SJSA1 (cell line): ENCODE measurements at regions not wholly inside any gene's neighbourhood (a gene's known extent, or its start where the extent isn't known, plus 50 kb on each side); places are given as distances from the start of the nearest gene placed in this dataset.
A peak's percentile ranks its signal among the peaks of the same experiment; 100 is the strongest.

Experiments used
- DNase-seq, 2 experiments: peaks; one replicate each; pipeline ENCODE4 v3.0.0-alpha.2; 2015 to 2020; ENCODE audit warnings: low spot score in 2 of 2, low read depth in 1 of 2
- H3K27ac ChIP-seq: fragments of 250-450 bp; sonication (Bioruptor Pico); 2 replicates; pipeline ENCODE4 v1.5.1; 2020; ENCODE audit warnings: mild to moderate bottlenecking, moderate library complexity
- H3K27me3 ChIP-seq: fragments of 250-450 bp; sonication (Bioruptor Pico); replicated peaks from 2 replicates; pipeline ENCODE4 v1.5.1; 2020; ENCODE audit warnings: mild to moderate bottlenecking, moderate library complexity
- H3K36me3 ChIP-seq: fragments of 250-450 bp; sonication (Bioruptor Pico); 2 replicates; pipeline ENCODE4 v1.5.1; 2020; ENCODE audit warnings: mild to moderate bottlenecking
- H3K4me1 ChIP-seq: fragments of 250-450 bp; sonication (Bioruptor Pico); replicated peaks from 2 replicates; pipeline ENCODE4 v1.6.1; 2021; ENCODE audit warnings: mild to moderate bottlenecking
- H3K4me3 ChIP-seq: fragments of 250-450 bp; sonication (Bioruptor Pico); 2 replicates; pipeline ENCODE4 v1.5.1; 2020; ENCODE audit warnings: mild to moderate bottlenecking
- H3K9me3 ChIP-seq: fragments of 250-450 bp; sonication (Bioruptor Pico); replicated peaks from 2 replicates; pipeline ENCODE4 v1.5.1; 2020; ENCODE audit warnings: mild to moderate bottlenecking

- Histone ChIP-seq H3K36me3 (no peaks in the 10 kb centered on the region), H3K4me1 (peaks cover 26% of the 10 kb centered on the region), H3K27me3 (no peaks in the 10 kb centered on the region), H3K27ac (peak overlapping the region; percentile 25; the same call in 1 of the 2 replicates), H3K4me3 (no peak overlapping the region), H3K9me3 (no peaks in the 10 kb centered on the region)
- DNase-seq = no peak
Observed at GRCh38 chr4:125739760-125740159, 425.0 kb downstream of the FAT4 start.

DNA sequence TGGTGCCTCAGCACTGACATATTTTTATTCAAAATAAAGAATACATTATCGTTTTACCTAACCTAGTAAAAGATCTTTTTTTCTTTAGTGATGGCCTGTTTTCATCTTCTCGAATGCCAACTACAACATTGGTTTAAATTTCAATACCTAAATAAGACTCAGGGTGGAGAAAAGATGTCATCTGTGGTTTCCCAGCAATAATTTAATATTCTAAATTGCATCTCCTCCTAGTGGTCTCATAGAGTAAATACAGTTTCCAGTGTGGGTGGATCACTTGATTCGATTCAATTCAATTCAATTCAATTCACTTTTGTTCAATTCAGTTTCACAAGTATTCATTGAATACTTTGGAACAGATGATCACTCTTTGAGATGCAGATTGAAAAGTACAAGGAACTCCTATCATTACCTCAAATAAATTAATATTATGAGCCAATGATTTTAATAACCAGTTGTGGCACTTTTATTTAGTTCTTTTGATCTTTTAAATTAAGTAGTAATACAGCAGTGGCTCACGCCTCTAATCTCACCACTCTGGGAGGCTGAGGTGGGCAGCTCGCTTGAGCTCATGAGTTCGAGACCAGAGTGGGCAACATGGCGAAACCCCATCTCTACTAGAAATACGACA, 427.2 kb downstream of the FAT4 start:
- 0 out of 2 replicates have a peak, but pooled peaks cover 2% of the 10 kb centered on the region for H3K9me3 ChIP-seq
- no peak overlapping the region for H3K4me3 ChIP-seq
- DNase-seq = no peak
- H3K27ac ChIP-seq = no peak overlapping the region
- H3K27me3 ChIP-seq = no peaks in the 10 kb centered on the region
- H3K36me3 ChIP-seq = no peaks in the 10 kb centered on the region
- peaks cover 9% of the 10 kb centered on the region for H3K4me1 ChIP-seq

DNA sequence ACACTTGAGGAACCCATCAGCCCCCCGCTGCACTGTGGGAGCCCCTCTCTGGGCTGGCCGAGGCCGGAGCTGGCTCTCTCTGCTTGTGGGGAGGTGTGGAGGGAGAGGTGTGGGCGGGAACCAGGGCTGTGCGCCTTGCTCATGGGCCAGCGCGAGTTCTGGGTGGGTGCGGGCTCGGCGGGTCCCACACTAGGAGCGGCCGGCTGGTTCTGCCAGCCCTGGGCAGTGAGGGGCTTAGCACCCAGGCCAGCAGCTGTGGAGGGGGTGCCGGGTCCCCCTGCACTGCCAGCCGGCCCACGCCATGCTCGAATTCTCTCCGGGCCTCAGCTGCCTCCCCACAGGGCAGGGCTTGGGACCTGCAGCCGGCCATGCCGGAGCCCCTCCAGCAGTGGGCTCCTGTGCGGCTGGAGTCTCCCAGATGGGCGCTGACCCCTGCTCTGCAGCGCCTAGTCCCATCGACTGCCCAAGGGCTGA, 430.2 kb downstream of the FAT4 start:
- Histone ChIP-seq H3K4me1 (peaks cover 3% of the 10 kb centered on the region), H3K4me3 (no peak overlapping the region), H3K27me3 (no peaks in the 10 kb centered on the region), H3K9me3 (0 out of 2 replicates have a peak, but pooled peaks cover 2% of the 10 kb centered on the region), H3K27ac (no peak overlapping the region), H3K36me3 (no peaks in the 10 kb centered on the region)
- DNase-seq = no peak

GRCh38 chr4:125749354-125749753, 434.6 kb downstream of the FAT4 start:
- DNase-seq = no peak
- no peaks in the 10 kb centered on the region for H3K4me1 ChIP-seq
- H3K27me3 ChIP-seq = no peaks in the 10 kb centered on the region
- no peaks in the 10 kb centered on the region for H3K36me3 ChIP-seq
- H3K4me3 ChIP-seq = no peak overlapping the region
- no peak overlapping the region for H3K27ac ChIP-seq
- H3K9me3 ChIP-seq = 0 out of 2 replicates have a peak, but pooled peaks cover 2% of the 10 kb centered on the region

DNA sequence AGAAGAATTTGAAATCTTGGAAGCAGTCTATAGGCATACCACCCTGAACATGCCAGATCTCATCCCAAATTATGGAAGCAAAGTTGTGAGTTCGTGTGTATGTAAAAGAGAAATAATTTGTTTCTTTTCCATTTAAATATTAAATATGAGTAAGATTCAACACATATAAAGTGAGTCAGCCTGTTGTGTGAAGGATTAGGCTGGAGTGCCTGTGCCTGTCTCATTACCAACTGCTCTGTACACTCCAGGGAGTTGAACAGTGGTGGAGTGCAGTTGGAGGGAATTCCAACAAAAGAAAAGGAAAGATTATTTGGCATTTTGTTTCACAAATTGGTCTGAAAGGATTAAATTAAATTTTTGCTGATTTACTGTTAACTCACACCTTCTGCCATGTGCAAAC, 435.6 kb downstream of the FAT4 start:
- Histone ChIP-seq H3K36me3 (no peaks in the 10 kb centered on the region), H3K27me3 (no peaks in the 10 kb centered on the region), H3K4me3 (no peak overlapping the region), H3K4me1 (no peaks in the 10 kb centered on the region), H3K27ac (no peak overlapping the region), H3K9me3 (0 out of 2 replicates have a peak, but pooled peaks cover 2% of the 10 kb centered on the region)
- no peak for DNase-seq

- peak; percentile 44 to 53 for DNase-seq
Observed at GRCh38 chr4:125750828-125751466, 436.2 kb downstream of the FAT4 start.

DNA sequence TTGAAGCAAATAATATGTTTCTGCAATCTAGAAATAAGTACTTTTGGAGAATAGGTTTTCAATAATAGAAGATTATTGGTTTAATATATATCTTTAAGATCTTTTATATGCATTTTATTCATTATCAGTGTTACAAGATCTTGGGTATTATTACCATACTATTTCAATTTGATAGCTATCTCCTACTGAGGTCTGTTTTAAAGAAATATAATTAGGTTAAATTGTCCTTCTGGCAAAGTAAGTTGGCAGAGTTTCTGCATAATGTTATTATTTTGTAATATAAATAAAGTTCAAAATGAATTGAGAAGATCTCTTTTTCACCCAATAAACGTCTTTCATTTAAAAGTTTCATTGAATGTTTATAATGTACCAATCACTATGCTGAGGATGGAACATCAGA, 443.7 kb downstream of the FAT4 start:
- no peaks in the 10 kb centered on the region for H3K27me3 ChIP-seq
- H3K4me3 ChIP-seq = no peak overlapping the region
- no peak overlapping the region for H3K27ac ChIP-seq
- no peak for DNase-seq
- no peaks in the 10 kb centered on the region for H3K36me3 ChIP-seq
- no peaks in the 10 kb centered on the region for H3K4me1 ChIP-seq
- no peaks in the 10 kb centered on the region for H3K9me3 ChIP-seq

More at GRCh38 chr4:125750828-125751466, 436.2 kb downstream of the FAT4 start:
- no peaks in the 10 kb centered on the region for H3K36me3 ChIP-seq
- no peaks in the 10 kb centered on the region for H3K27me3 ChIP-seq
- no peak overlapping the region for H3K4me3 ChIP-seq
- H3K27ac ChIP-seq = no peak overlapping the region
- no peaks in the 10 kb centered on the region for H3K9me3 ChIP-seq
- no peaks in the 10 kb centered on the region for H3K4me1 ChIP-seq

DNA sequence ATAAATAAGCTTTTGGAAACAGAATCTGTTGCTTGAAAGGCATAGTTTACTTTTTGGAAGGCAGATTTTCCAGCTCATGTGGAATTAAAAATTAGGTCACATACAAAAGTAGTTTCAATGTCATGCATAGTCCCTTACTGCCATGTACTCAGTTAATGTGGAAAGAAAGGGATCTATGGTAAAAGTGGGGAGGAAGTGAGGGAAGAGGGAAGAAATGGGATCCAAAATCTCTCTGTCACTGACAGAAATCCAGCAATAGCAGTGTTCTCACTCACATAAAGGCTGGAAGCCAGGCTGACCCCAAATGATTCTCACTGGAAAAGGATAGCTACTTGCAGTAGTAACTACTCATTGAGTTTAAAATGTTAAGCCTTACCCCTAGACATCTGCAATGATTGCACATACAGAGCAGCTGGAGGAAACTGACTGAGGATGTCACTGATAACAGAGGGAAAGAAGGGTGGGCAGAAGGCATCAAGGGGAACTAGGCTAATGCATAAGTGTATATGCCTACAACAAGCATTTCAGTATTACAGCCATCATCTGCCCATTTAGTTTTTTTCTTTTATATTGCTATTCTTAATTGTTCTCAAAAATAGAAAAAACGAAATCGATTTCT, 445.6 kb downstream of the FAT4 start:
- no peak for DNase-seq
- H3K27ac ChIP-seq = no peak overlapping the region
- no peaks in the 10 kb centered on the region for H3K9me3 ChIP-seq
- no peaks in the 10 kb centered on the region for H3K36me3 ChIP-seq
- H3K4me1 ChIP-seq = no peaks in the 10 kb centered on the region
- no peak overlapping the region for H3K4me3 ChIP-seq
- no peaks in the 10 kb centered on the region for H3K27me3 ChIP-seq

DNA sequence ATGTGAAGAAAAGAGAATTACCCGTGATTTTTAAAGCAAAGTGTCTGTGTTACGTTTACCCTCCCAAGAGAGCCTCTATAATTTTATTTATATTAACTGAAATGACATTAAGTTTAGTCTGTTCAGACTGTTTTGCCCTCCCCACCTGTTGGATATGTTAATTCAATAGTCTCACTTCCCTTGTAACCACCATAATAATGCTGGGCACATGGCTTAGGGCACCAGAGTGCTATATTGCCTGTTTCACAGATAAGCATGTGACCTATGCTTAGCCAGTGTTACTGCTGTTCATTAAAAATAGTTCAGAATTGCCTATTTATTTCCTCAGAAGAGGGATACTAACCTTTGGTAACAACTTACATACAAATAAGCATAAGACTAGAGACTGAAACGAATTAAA, 446.2 kb downstream of the FAT4 start:
- H3K9me3 ChIP-seq = no peaks in the 10 kb centered on the region
- H3K4me3 ChIP-seq = no peak overlapping the region
- no peaks in the 10 kb centered on the region for H3K4me1 ChIP-seq
- DNase-seq = no peak
- H3K27me3 ChIP-seq = no peaks in the 10 kb centered on the region
- H3K27ac ChIP-seq = no peak overlapping the region
- H3K36me3 ChIP-seq = no peaks in the 10 kb centered on the region

- Histone ChIP-seq H3K4me1 (no peaks in the 10 kb centered on the region), H3K9me3 (no peaks in the 10 kb centered on the region), H3K4me3 (no peak overlapping the region), H3K36me3 (no peaks in the 10 kb centered on the region), H3K27me3 (no peaks in the 10 kb centered on the region), H3K27ac (no peak overlapping the region)
- DNase-seq = no peak
Observed at GRCh38 chr4:125762537-125762936, 447.8 kb downstream of the FAT4 start.

DNA sequence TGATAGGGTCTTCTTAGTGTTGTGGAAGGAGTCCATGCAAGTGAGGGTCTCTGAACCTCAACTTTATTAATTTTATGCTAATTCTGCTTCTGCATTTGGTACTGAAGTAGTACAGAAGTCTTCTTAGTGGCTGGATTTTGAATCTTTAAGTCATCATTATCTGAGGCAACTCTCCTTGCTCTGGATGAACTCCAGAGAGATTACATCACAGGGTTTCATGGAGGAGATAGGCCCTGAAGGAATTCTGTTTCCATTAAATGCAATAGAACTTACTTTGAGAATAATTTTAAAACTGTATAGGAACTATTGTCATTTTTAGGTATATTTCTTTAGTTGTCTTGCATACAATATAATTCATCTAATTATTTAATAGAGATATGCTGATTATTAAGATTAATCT, 451.2 kb downstream of the FAT4 start:
- Histone ChIP-seq H3K36me3 (no peaks in the 10 kb centered on the region), H3K27ac (no peak overlapping the region), H3K4me3 (no peak overlapping the region), H3K4me1 (no peaks in the 10 kb centered on the region), H3K27me3 (no peaks in the 10 kb centered on the region), H3K9me3 (no peaks in the 10 kb centered on the region)
- DNase-seq = no peak

GRCh38 chr4:125770814-125771398, 456.2 kb downstream of the FAT4 start:
- Histone ChIP-seq H3K4me1 (no peaks in the 10 kb centered on the region), H3K4me3 (no peak overlapping the region), H3K27me3 (no peaks in the 10 kb centered on the region), H3K27ac (no peak overlapping the region), H3K36me3 (no peaks in the 10 kb centered on the region), H3K9me3 (no peaks in the 10 kb centered on the region)
- DNase-seq = no peak

- Histone ChIP-seq H3K36me3 (no peaks in the 10 kb centered on the region), H3K4me1 (no peaks in the 10 kb centered on the region), H3K27ac (no peak overlapping the region), H3K27me3 (no peaks in the 10 kb centered on the region), H3K9me3 (peaks cover 3% of the 10 kb centered on the region), H3K4me3 (no peak overlapping the region)
- DNase-seq = no peak
Observed at GRCh38 chr4:125772680-125773079, 457.9 kb downstream of the FAT4 start.

DNA sequence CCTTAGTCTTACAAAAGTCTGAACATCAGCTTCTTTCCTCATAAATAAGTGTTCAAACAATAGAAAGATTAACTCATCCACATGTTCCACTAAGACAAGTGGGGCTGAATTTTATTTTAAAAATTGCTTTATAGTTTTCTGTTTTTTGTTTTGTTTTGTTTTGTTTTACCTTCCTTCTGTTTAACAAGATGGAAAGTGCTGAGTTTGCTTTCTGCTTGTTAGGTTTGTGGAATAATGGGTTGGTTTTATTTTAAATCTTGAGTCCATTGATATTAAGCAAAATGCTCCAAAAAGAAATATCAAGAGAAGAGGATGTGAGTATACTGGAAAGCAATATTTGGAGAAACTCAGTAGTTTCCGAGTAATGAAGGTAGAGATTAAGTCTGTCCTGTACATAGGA, 458.7 kb downstream of the FAT4 start:
- H3K36me3 ChIP-seq = no peaks in the 10 kb centered on the region
- DNase-seq = no peak
- H3K4me1 ChIP-seq = no peaks in the 10 kb centered on the region
- no peak overlapping the region for H3K4me3 ChIP-seq
- H3K27ac ChIP-seq = no peak overlapping the region
- H3K9me3 ChIP-seq = peaks cover 3% of the 10 kb centered on the region
- no peaks in the 10 kb centered on the region for H3K27me3 ChIP-seq
